NOMO-1 treated with DMSO at 0.1 percent for 48 hours (cell line): ENCODE measurements at regions not wholly inside any gene's neighbourhood (a gene's known extent, or its start where the extent isn't known, plus 50 kb on each side); places are given as distances from the start of the nearest gene placed in this dataset.
"Not testable (repeated sequence)": the region's sequence is repeated elsewhere in the genome, so short reads cannot be mapped to it uniquely, and the experiment has no call there.

Experiments
- DNase-seq: peaks from one replicate; lab custom pipeline; 2025; ENCODE audit not compliant: unreplicated experiment; lab: John Stamatoyannopoulos, UW

- no peak for DNase-seq
Measured at GRCh38 chr14:27536748-27537147, 938.9 kb upstream of the NOVA1 start.

GRCh38 chr14:27546111-27546510 is 948.3 kb upstream of the NOVA1 start:
- no peak for DNase-seq

- DNase-seq, result no peak
Measured at GRCh38 chr14:27553790-27554189, 956.0 kb upstream of the NOVA1 start.

- DNase-seq, result no peak
Measured at GRCh38 chr14:27557445-27557844, 959.6 kb upstream of the NOVA1 start.

- DNase-seq, result no peak
Measured at GRCh38 chr14:27559848-27560247, 962.0 kb upstream of the NOVA1 start.

- no peak for DNase-seq
Measured at GRCh38 chr14:27566843-27567382, 969.1 kb upstream of the NOVA1 start.

- DNase-seq, result no peak
Measured at GRCh38 chr14:27573018-27573417, 975.2 kb upstream of the NOVA1 start.

GRCh38 chr14:27587103-27587502 is 989.3 kb upstream of the NOVA1 start:
- no peak for DNase-seq

- DNase-seq, result no peak
Measured at GRCh38 chr14:27605282-27605681, 1007.4 kb upstream of the NOVA1 start.

- no peak for DNase-seq
Measured at GRCh38 chr14:27608377-27608776, 1010.5 kb upstream of the NOVA1 start.

- DNase-seq, result no peak
Measured at GRCh38 chr14:27612121-27612520, 1014.3 kb upstream of the NOVA1 start.

GRCh38 chr14:27613102-27613501 is 1015.3 kb upstream of the NOVA1 start:
- DNase-seq, result no peak

GRCh38 chr14:27623782-27624181 is 1025.9 kb upstream of the NOVA1 start:
- DNase-seq, result no peak

GRCh38 chr14:27634056-27634970 is 1036.5 kb upstream of the NOVA1 start:
- no peak for DNase-seq

GRCh38 chr14:27640688-27641087 is 1042.9 kb upstream of the NOVA1 start:
- not testable (repeated sequence) for DNase-seq

GRCh38 chr14:27642251-27642866 is 1044.5 kb upstream of the NOVA1 start:
- no peak for DNase-seq

- DNase-seq, result no peak
Measured at GRCh38 chr14:27660683-27661082, 1062.8 kb upstream of the NOVA1 start.

GRCh38 chr14:27668531-27668930 is 1070.7 kb upstream of the NOVA1 start:
- DNase-seq, result no peak

- DNase-seq, result no peak
Measured at GRCh38 chr14:27672047-27672446, 1074.2 kb upstream of the NOVA1 start.

GRCh38 chr14:27672811-27673737 is 1075.2 kb upstream of the NOVA1 start:
- not testable (repeated sequence) for DNase-seq

GRCh38 chr14:27686137-27686536 is 1080.5 kb upstream of the FOXG1 start:
- no peak for DNase-seq
